Sciatic nerve (tissue), 2 donors: ENCODE measurements at regions not wholly inside any gene's neighbourhood (a gene's known extent, or its start where the extent isn't known, plus 50 kb on each side); places are given as distances from the start of the nearest gene placed in this dataset.
"Not testable (repeated sequence)": the region's sequence is repeated elsewhere in the genome, so short reads cannot be mapped to it uniquely, and the experiment has no call there.

Experiments used
- ATAC-seq: fragments of 200-7000 bp; cut with Tn5 transposase; one replicate; pipeline ENCODE4 v1.9.1; 2020; ENCODE audit warnings: mild to moderate bottlenecking, moderate library complexity
- DNase-seq: peaks from one replicate; pipeline ENCODE4 v3.0.0-alpha.2; 2020; ENCODE audit warnings: low spot score
- intact Hi-C: fragments of 100-400 bp; cut with DNase I; formaldehyde crosslinking; loops from one replicate; pipeline ENCODE4 v1.14.2; 2022
- donor health status: DM: no; HTN: no; CAD: no.
- donor health status: DM: no; HTN: no; CAD: no.

GRCh38 chr2:67318031-67318430, 79.1 kb upstream of the ETAA1 start:
- intact Hi-C loops: no loop called here
- ATAC-seq: no peak
- no peak for DNase-seq

GRCh38 chr2:67318563-67318962, 78.6 kb upstream of the ETAA1 start:
- DNase-seq (no peak), ATAC-seq (no peak)
- intact Hi-C loops: no loop called here

GRCh38 chr2:67318993-67319481, 78.1 kb upstream of the ETAA1 start:
- DNase-seq: no peak
- intact Hi-C loops: no loop called here
- no peak for ATAC-seq

GRCh38 chr2:67320861-67321587, 76.1 kb upstream of the ETAA1 start:
- intact Hi-C loops: no loop called here
- ATAC-seq (no peak), DNase-seq (no peak)

GRCh38 chr2:67321588-67321903, 75.6 kb upstream of the ETAA1 start:
- no peak for ATAC-seq
- intact Hi-C loops: no loop called here
- no peak for DNase-seq

- intact Hi-C loops: no loop called here
- DNase-seq: no peak
- peak; percentile 67 for ATAC-seq
Measured at GRCh38 chr2:67322353-67323001, 74.7 kb upstream of the ETAA1 start.

GRCh38 chr2:67323209-67323991, 73.7 kb upstream of the ETAA1 start:
- no peak for ATAC-seq
- no peak for DNase-seq
- intact Hi-C loops: no loop called here

GRCh38 chr2:67329513-67329912, 67.6 kb upstream of the ETAA1 start:
- intact Hi-C loops: no loop called here
- ATAC-seq (no peak), DNase-seq (no peak)

- intact Hi-C loops: no loop called here
- DNase-seq (no peak), ATAC-seq (no peak)
Measured at GRCh38 chr2:67329951-67330350, 67.2 kb upstream of the ETAA1 start.

- DNase-seq, ATAC-seq, intact Hi-C loops: not testable (repeated sequence)
Measured at GRCh38 chr2:67331419-67332086, 65.6 kb upstream of the ETAA1 start.

GRCh38 chr2:67337903-67338302, 59.2 kb upstream of the ETAA1 start:
- DNase-seq (no peak), ATAC-seq (no peak)
- intact Hi-C loops: no loop called here

- intact Hi-C loops: no loop called here
- ATAC-seq (no peak), DNase-seq (no peak)
Measured at GRCh38 chr2:67338601-67339233, 58.4 kb upstream of the ETAA1 start.

- DNase-seq: no peak
Measured at GRCh38 chr2:67339234-67339885, 57.8 kb upstream of the ETAA1 start.

GRCh38 chr2:67340133-67341011, 56.8 kb upstream of the ETAA1 start:
- intact Hi-C loops: no loop called here
- ATAC-seq (no peak), DNase-seq (no peak)

More at GRCh38 chr2:67339234-67339885, 57.8 kb upstream of the ETAA1 start:
- intact Hi-C loops: no loop called here
- ATAC-seq: no peak

GRCh38 chr2:67341012-67341318, 56.2 kb upstream of the ETAA1 start:
- no peak for ATAC-seq
- intact Hi-C loops: no loop called here
- no peak for DNase-seq

GRCh38 chr2:67341336-67341735, 55.8 kb upstream of the ETAA1 start:
- DNase-seq: no peak
- ATAC-seq: no peak
- intact Hi-C loops: no loop called here

- no peak for ATAC-seq
- intact Hi-C loops: no loop called here
- DNase-seq: no peak
Measured at GRCh38 chr2:67342394-67342793, 54.7 kb upstream of the ETAA1 start.
